COLO668 (cell line): ENCODE measurements at regions not wholly inside any gene's neighbourhood (a gene's known extent, or its start where the extent isn't known, plus 50 kb on each side); places are given as distances from the start of the nearest gene placed in this dataset.
"Not testable (repeated sequence)": the region's sequence is repeated elsewhere in the genome, so short reads cannot be mapped to it uniquely, and the experiment has no call there.

Source experiments
- DNase-seq: peaks from one replicate; lab custom pipeline; 2025; ENCODE audit not compliant: unreplicated experiment; lab: John Stamatoyannopoulos, UW

DNA sequence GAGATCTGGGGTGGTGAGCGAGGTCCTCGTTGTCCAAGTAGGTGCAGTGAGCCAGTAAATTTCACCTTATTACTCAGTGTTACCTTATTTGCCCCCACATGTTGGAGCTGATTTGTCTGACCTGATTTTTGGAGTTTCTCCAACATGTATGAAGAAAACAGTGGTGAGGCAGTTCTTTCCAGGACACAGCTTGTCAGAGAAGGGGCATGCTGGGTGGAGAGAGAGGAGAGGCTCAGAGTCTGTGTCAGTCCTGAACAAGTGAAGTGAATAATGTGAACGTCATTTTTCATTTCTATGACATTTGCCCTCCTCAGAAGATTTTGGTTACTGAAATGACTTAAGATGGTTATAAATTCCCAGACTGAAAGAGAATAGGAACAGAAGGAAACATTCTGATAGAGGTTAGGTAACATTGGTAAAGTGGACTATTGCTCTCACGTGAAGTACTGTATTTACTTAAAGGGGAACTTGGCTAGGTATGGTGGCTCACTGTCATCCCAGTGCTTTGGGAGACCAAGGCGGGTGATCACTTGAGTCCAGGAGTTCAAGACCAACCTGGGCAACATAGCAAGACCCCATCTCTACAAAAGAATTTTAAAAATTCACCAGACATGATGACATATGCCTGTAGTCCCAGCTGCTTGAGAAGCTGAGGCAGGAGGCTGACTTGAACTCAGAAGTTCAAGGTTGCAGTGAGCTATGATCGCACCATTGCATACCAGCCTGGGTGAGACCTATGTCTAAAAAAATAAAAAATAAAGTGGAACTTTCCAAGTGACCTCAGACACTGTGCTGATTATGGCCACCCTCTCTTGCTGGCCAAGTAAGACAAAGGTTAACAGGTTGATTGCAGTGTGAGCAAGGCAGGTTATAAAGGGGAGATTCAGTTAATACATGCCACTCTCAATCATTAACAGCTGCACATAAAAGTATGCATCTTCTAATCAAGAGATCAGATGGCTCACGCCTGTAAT is 184.3 kb downstream of the EDN1 start:
- DNase-seq: no peak

DNA sequence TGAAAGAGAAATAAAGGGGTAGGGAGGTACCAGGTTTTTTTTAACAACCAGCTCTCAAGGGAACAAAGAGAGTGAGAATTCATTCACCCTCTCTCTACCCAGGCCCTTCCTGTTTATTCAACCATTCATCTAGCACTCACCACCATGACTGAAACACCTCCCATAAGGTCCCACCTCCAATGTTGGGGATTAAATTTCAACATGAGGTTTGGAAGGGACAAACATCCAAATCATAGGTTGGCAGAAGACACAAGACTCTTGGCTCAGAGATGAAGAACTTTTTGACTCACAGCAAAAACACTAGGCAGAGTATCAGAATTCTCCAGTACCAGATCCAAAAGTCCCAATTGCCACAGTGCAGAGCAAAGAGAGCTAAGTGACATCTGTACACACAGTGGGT is 186.3 kb downstream of the EDN1 start:
- DNase-seq: no peak

DNA sequence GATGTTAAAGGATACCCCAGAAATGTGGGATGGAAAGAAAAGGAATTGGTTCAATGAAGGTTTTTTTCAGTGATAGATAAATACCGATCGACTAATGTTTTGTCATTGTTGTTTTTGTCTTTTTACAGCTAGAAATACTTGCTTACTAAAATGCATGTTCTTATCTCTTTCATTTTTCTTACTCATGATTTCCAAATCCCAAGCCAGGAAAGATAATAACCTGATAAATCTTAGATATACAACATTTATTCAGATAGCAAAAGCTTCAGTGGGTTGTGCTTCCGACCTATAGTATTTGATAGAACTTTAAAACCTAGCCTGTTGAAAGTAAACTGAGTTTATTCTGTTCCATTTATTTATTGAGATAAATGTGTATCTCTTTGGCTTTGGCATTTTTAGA is 187.5 kb downstream of the EDN1 start:
- DNase-seq: no peak

DNA sequence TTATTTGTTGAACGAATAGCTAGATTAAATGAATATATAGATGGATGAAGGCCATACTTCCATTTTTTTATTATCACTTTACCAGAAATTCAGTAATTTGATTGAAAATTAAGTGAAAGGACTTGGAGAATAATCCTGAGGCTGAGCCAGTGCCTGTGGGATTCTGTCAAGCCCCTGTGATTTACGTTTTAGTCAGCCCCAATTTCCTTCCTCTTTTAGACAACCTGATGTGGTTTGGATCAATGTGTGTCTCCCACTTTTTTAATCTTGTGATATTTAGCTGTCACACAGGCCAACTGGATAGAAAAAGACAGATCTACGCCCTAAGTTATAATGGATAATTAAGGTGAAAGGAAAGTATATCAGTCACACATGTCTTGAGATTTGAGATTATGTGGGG is 188.8 kb downstream of the EDN1 start:
- DNase-seq: no peak

DNA sequence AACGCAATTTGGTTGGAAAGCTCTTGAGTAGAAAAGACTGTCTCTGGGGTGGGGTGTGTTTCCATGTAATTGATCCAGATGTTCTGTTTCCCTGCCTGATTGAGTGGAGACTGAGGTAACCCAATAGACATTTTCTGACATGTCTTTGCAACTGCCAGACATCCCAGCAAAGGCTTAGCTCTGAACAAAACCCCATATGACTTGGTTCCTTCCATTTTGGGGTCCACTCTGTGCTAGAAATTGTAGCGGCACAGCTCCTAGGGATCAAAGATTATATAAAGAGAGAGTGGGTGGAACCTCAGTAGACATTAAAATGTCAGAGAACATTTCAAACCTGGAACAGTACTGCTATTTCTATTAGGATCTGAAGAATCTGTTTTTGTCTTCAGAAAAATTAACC is 189.3 kb downstream of the EDN1 start:
- DNase-seq: no peak

DNA sequence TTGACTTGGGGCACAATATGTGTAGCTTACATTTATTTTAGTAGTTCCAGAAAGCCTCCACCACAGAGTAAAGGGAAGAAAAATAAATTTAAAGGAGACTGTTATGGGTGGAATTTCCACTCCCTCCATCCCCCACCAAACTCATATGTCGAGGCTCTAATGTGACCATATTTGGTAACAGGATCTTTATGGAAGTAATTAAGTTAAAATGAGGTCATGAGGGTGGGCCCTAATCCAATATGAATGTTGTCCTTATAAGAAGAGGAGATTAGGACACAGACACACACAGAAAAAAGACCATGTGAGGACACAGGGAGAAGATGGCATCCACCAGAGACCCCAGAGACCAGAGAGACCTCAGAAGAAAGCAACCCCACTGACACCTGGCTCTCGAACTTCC is 189.7 kb downstream of the EDN1 start:
- no peak for DNase-seq

DNA sequence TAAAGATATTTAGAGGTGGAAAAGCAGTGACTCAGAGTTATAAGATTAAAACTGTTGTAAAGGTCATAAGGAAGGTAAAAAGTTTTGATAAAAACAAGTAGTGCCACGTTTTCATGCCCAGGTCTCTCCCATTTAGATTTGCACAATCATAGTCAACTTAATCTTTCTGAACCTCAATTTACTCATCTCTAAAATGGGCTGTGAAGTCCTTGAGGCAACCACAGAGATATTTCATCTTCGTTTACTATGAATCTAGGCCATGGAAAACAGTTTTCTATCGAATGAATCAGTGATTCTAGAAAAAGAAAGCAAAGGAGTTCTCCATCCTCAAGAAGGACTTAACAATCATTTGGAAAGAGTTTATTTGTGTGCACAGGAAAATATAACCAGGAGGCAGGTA is 190.2 kb downstream of the EDN1 start:
- DNase-seq: no peak

DNA sequence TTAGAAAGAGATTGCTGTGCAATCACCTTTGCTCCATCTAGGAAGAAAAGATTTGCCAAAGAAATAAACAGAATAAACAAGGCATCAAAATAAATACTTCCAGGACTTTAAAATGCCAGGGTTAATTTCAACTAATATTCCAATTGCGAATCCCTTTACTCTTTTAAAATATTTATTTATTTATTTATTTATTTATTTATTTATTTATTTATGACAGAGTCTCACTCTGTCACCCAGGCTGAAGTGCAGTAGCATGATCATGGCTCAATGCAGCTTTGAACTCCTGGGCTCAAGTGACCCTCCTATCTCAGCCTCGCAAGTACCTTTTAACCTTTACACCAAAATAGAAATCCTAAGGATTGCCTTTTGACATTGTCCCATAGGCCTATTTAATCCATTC is 191.1 kb downstream of the EDN1 start:
- no peak for DNase-seq

DNA sequence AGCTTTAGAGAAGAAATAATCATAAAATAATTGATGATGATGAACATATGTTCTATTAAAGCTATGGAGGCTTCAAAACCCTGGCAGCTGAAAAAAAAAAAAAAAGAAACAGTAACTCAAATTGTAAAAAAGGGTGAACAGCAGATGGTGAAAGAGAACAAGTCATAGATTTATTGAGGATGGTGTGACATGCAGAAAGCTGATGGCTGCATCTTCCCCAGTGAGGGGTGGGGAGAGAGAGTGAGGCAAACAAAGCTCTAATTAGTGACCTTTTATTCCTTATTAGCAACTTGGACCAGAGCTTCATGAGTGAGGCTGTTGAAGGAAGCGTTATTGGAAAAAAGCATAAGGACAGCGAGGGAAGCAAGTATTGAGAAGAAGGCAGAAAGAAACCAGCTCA is 191.7 kb downstream of the EDN1 start:
- DNase-seq: no peak

DNA sequence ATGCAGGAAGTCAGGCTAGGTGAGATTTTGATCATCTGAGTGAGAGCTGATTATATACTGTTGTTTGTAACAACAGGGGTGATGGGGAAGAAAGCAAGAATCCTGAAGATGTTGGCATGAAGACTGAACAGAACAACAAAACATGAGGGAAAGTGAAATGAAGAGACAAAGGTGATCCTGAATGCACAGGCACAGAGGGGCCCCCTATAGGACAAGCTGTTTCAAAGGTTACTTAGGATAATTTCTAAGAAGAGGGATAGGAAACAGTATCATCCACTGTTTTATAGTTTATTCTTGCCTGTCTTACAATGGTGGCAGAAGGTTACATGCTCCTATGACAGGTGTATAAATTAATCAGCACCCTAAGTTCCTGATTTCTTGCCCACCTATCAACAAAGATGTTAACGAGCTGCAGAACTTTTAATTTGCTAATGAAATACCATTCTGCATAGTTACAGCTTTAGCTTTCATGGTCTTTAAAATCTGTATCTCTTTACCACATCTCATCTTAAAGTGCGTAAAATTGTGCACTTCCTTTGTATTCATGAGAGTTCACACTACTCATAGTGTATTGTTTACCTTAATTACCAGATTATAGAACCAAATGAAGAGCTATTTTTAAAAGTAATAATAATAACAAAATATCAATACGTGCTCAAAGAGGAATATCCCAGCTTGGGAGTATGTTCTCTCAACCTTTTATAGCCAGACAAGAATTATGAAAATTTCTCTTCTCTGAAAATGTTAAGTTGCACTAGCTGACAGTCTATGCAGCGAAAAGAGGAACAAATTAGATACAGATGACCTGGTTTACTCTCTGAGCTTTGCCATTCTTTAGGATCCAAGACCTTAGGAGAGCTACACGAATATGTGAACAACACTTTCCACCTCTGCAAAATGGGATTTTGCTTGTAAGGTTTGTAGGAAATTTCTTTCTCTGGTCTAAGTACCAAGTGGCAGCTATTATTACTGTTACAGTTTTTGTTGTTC is 192.5 kb downstream of the EDN1 start:
- DNase-seq: no peak

DNA sequence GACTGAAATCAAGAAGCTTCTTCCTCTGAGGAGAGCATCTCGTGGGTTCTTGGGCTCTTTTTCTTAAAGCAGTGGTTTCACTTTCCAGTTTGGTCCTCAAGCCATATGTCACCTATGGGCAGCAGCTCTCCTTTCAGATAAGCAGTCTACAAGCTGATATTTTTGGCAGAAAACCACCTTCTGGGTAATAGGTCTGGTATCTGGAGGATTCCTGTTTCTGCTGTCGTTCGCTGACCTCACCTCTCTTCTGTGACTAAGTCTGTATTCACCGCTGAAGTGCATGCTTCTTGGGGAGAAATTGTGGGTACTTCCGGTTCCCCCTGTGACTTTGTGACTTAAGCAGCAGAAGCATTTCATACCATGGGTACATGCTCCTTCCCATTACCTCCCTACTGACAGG is 193.6 kb downstream of the EDN1 start:
- DNase-seq: no peak

DNA sequence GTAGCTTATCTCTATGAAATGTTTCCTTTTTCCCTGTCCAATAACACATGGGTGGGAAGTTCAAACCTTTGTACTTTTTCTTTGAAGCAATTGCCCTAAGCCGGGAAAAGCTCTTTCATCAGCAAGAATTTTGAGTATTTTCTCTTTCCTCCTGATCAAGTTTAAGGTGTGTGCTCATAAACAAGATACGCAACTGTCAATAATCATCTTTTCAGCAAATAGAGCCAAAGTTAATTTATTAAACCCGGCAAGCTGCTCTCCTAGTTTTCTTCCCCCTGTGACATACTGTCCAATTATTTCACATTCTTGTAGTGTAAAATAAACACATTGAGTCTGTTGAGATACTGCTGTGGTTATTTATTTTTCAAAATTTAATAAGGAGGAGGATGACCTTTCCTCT is 194.4 kb downstream of the EDN1 start:
- no peak for DNase-seq

DNA sequence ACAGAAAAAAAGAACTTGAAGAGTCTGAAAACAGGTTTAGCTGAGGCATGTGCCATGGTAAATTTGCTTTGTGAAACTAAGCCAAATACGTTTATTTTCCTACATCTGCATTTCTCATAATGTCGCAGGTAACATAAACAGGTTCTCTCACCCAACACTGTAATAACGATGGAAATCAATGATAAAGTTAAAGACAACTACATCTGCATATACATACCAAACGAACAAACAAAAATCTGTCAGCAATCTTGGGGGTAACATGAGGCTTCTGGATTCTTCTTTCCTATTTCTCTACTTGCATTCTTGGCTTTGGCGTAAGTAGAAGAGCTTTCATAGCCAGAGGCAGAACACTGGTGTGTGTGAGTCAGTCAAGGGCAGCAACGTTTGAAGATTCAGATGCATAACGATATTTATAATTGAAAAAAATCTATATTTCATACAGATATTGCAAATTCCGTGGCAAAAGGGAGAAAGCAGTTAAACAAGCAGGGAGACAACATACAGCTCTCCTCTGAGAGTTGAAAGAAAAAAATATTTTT is 195.1 kb downstream of the EDN1 start:
- DNase-seq: no peak

DNA sequence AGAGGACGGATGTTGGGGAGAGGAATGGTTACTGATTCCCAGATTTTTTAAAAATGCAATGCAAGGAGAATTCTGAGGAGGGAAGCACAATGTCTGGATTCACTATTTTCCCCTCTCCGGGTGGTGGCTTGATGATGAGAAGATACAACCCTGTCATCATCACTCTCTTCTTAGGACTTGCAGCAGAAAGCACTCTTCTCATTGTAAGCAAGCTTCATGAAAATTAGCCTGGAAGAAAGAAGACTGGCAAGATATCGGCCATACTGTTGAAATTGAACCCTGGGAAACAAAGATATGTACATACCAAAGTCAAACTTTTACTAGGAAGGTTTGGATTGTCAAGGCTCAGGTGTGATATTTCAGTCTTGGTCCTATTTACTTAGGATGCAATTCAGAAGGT is 195.7 kb downstream of the EDN1 start:
- DNase-seq: no peak

DNA sequence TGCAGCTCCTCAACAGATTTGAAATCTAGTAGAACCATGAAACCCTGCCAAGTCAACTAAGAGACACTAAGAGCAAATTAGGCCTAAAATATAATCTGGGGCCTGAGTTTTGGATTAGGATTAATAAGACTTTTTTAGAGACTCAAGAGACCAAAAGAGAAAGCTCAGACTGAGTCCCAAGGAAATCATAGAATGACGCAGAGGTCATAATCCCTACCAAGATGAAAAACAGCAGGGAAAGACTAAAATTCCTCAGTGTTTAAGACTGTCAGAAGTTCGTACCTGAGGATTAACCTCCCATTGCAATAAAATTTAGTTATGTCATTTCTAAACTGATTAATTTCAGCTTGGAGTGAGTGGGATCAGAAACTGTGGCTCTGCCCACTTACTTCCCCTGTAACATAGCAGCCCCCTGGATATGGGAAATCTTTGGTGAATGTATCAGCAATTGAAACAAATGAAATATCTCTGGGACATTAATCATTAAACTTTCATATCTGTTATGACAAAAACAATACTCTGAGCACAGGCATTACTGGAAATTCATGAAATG is 200.3 kb downstream of the EDN1 start:
- DNase-seq: no peak

DNA sequence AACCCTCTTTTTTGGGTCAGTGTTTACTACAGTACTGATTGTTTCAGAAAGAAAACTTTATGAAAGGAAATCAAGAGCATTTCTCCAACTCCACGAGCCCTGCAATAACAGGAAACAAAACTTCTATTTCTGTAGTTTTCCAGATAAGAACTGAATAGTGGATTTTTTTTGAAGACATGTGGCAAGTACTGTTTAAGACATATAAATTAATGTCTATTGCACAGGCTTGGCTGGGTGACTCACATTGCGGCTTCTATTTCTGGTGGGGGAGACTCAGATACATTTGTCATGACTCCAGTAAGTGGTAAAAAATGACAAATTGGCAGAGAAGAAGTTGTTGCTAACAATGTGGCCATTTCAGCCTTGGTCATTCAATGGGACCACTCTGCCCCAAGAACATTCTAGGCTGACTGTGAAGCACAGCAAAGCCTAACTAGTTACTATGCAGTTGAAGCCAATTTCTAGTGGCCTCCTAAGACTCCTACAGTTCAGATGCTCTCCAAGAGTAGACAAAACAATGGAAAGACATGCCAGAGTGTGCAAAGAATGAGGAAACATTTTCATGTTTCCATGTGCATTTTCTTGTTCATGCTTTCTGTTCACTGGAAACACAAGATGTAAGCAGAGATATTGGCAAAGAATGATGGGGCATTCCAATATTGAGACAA is 200.9 kb downstream of the EDN1 start:
- no peak for DNase-seq

DNA sequence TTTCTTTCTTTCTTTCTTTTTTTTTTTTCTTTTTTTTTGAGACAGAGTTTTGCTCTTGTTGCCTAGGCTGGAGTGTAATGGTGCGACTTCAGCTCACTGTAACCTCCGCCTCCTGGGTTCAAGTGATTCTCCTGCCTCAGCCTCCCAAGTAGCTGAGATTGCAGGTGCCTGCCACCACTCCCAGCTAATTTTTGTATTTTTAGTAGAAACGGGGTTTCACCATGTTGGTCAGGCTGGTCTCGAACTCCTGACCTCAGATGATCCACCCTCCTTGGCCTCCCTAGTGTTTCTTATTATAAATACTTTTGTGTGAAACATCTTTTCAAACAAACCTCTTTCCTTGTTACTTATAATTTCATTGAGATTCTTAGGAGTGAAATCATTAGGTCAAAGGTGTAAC is 202.8 kb downstream of the EDN1 start:
- DNase-seq: not testable (repeated sequence)

DNA sequence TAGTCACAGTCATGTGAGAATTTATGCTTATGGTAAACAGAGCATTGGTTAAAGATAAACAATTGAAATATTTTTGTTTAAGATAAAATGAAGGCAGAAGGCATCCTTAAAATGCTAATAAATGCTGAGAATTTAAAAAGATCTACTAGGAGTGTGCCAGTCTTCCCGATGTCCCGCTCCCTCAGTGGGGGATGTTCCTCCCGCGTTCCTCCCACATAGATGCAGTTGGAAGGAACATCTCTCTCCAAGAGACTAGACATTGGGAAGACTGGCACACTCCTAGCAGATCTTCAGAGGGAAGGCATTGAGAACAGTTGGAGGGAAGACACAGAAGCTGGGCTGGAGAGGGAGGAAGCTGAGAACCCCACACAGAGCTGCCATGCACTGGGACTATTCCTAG is 203.3 kb downstream of the EDN1 start:
- DNase-seq: no peak

DNA sequence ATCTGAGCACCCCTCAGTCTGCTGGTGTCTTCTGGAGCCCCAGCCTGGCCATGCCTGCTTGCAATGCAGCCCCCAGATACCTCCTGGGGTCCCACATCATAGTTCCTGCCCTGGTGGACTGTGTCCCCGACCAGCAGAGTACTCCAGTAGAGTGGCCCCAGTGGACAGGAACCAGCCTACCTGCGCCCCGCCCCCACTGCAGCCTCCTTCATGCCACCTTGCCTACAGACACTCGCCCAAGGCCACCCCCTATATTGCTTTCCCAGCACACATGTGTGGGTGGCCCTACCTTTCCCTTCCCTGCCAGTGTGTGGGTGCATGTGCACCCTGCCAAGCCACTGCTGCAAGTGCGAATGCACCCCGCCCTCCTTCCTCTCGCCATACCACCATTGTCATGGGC is 204.0 kb downstream of the EDN1 start:
- DNase-seq: no peak

DNA sequence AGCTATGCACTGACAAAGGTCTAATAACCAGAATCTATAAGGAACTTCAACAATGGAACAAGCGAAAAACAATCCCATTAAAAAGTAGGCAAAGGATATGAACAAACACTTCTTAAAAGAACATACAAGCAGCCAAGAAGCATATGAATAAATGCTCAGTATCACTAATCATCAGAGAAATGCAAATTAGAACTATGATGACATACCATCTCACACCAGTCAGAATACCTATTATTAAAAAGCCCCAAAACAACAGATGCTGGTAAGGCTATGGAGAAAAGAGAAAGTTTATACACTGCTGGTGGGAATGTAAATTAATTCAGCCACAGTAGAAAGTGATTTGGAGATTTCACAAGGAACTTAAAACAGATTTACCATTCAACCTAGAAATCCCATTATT is 211.8 kb downstream of the EDN1 start:
- no peak for DNase-seq
